H9 (cell line): ENCODE measurements at regions not wholly inside any gene's neighbourhood (a gene's known extent, or its start where the extent isn't known, plus 50 kb on each side); places are given as distances from the start of the nearest gene placed in this dataset.

Experiments used
- DNase-seq: peaks from one replicate; pipeline ENCODE4 v3.0.0-alpha.2; 2017
- H2AFZ ChIP-seq: one replicate; pipeline ENCODE4 v1.6.1; 2013; ENCODE audit warnings: mild to moderate bottlenecking, low read length, control low read depth, moderate library complexity
- H2AK5ac ChIP-seq: 2 replicates; pipeline ENCODE4 v1.6.1; 2013; ENCODE audit warnings: low read length, control low read depth, mixed read lengths; ENCODE audit not compliant: insufficient read length
- H2BK120ac ChIP-seq: one replicate; pipeline ENCODE4 v1.6.1; 2013; ENCODE audit warnings: low read depth, mild to moderate bottlenecking, low read length, control low read depth, inconsistent platforms; ENCODE audit not compliant: poor library complexity, severe bottlenecking
- H2BK12ac ChIP-seq: 2 replicates; pipeline ENCODE4 v1.6.1; 2013; ENCODE audit warnings: low read length, control low read depth, mixed read lengths, low read depth; ENCODE audit not compliant: insufficient read length
- H2BK15ac ChIP-seq: 2 replicates; pipeline ENCODE4 v1.6.1; 2013; ENCODE audit warnings: low read depth, low read length, control low read depth
- H2BK20ac ChIP-seq: one replicate; pipeline ENCODE4 v1.6.1; 2013; ENCODE audit warnings: low read depth, mild to moderate bottlenecking, low read length, control low read depth, inconsistent platforms; ENCODE audit not compliant: poor library complexity, severe bottlenecking
- H2BK5ac ChIP-seq: 2 replicates; pipeline ENCODE4 v1.6.1; 2013; ENCODE audit warnings: low read length, control low read depth, mixed read lengths; ENCODE audit not compliant: insufficient read length
- H3K14ac ChIP-seq: 2 replicates; pipeline ENCODE4 v1.6.1; 2013; ENCODE audit warnings: low read length, control low read depth; ENCODE audit not compliant: insufficient read depth
- H3K18ac ChIP-seq: 2 replicates; pipeline ENCODE4 v1.6.1; 2013; ENCODE audit warnings: low read depth, mild to moderate bottlenecking, mixed read lengths, low read length, control low read depth; ENCODE audit not compliant: insufficient read length
- H3K23ac ChIP-seq: 2 replicates; pipeline ENCODE4 v1.6.1; 2013; ENCODE audit warnings: low read length, control low read depth, mixed read lengths, low read depth; ENCODE audit not compliant: insufficient read length
- H3K23me2 ChIP-seq: 2 replicates; pipeline ENCODE4 v1.6.1; 2013; ENCODE audit warnings: low read depth, mild to moderate bottlenecking, mixed read lengths, low read length, control low read depth; ENCODE audit not compliant: insufficient read length, poor library complexity, severe bottlenecking
- H3K27ac ChIP-seq: 2 replicates; pipeline ENCODE4 v1.5.1; 2013; ENCODE audit warnings: low read length, control low read depth, mixed read lengths, low read depth; ENCODE audit not compliant: insufficient read length
- H3K27me3 ChIP-seq: 2 replicates; pipeline ENCODE4 v1.6.1; 2013; ENCODE audit warnings: low read length, control low read depth, inconsistent platforms; ENCODE audit not compliant: insufficient read depth
- H3K4ac ChIP-seq: 2 replicates; pipeline ENCODE4 v1.6.1; 2013; ENCODE audit warnings: low read depth, mild to moderate bottlenecking, control low read depth, inconsistent platforms, low read length, moderate library complexity
- H3K4me1 ChIP-seq: 2 replicates; pipeline ENCODE4 v1.6.1; 2013; ENCODE audit warnings: low read length, control low read depth, inconsistent platforms; ENCODE audit not compliant: insufficient read depth
- H3K4me2 ChIP-seq: 2 replicates; pipeline ENCODE4 v1.6.1; 2013; ENCODE audit warnings: low read length, control low read depth, mixed read lengths; ENCODE audit not compliant: insufficient read length, insufficient read depth
- H3K56ac ChIP-seq: 2 replicates; pipeline ENCODE4 v1.6.1; 2013; ENCODE audit warnings: low read depth, mild to moderate bottlenecking, mixed read lengths, low read length, control low read depth; ENCODE audit not compliant: insufficient read length
- H3K79me1 ChIP-seq: 2 replicates; pipeline ENCODE4 v1.6.1; 2013; ENCODE audit warnings: low read depth, mild to moderate bottlenecking, moderate library complexity, low read length, control low read depth, inconsistent platforms; ENCODE audit not compliant: insufficient read depth, poor library complexity, severe bottlenecking
- H3K79me2 ChIP-seq: 2 replicates; pipeline ENCODE4 v1.6.1; 2013; ENCODE audit warnings: low read length, control low read depth, inconsistent platforms; ENCODE audit not compliant: insufficient read depth
- H3K9ac ChIP-seq: 2 replicates; pipeline ENCODE4 v1.6.1; 2013; ENCODE audit warnings: low read length, control low read depth, mixed read lengths; ENCODE audit not compliant: insufficient read length; ENCODE audit errors: extremely low read depth
- H3K9me3 ChIP-seq: one replicate; pipeline ENCODE4 v1.6.1; 2013; ENCODE audit warnings: low read depth, low read length, inconsistent platforms; ENCODE audit not compliant: control insufficient read depth
- H3T11ph ChIP-seq: one replicate; pipeline ENCODE4 v1.6.1; 2013; ENCODE audit warnings: mild to moderate bottlenecking, low read length, control low read depth, inconsistent platforms
- H4K20me1 ChIP-seq: one replicate; pipeline ENCODE4 v1.6.1; 2013; ENCODE audit not compliant: control insufficient read depth, insufficient read length, insufficient read depth
- H4K5ac ChIP-seq: 2 replicates; pipeline ENCODE4 v1.6.1; 2013; ENCODE audit warnings: low read depth, mild to moderate bottlenecking, mixed read lengths, low read length, control low read depth; ENCODE audit not compliant: insufficient read length
- H4K8ac ChIP-seq: replicated peaks from 2 replicates; pipeline ENCODE4 v1.6.1; 2013; ENCODE audit warnings: low read length, control low read depth, mixed read lengths, low read depth; ENCODE audit not compliant: insufficient read length
- H4K91ac ChIP-seq: 2 replicates; pipeline ENCODE4 v1.6.1; 2013; ENCODE audit warnings: low read depth, mild to moderate bottlenecking, moderate library complexity, mixed read lengths, low read length, control low read depth; ENCODE audit not compliant: insufficient read length
- H3K27ac Mint-ChIP-seq, 3 experiments: 2 replicates in 2 of 3; 3 replicates in 1 of 3; pipeline ENCODE4 v1.8.0; 2020 to 2021; ENCODE audit warnings: mixed read lengths in 3 of 3, mild to moderate bottlenecking in 1 of 3, moderate library complexity in 1 of 3
- H3K27me3 Mint-ChIP-seq: 2 replicates; pipeline ENCODE4 v1.8.0; 2021; ENCODE audit warnings: low read depth, mild to moderate bottlenecking, moderate library complexity, mixed read lengths
- H3K36me3 Mint-ChIP-seq, 3 experiments: 2 replicates in 2 of 3; 3 replicates in 1 of 3; pipeline ENCODE4 v1.8.0; 2020 to 2021; ENCODE audit warnings: low read depth in 3 of 3, mixed read lengths in 3 of 3; ENCODE audit not compliant: insufficient read depth in 1 of 3
- H3K4me1 Mint-ChIP-seq, 2 experiments: 2 replicates each; pipeline ENCODE4 v1.8.0; 2020; ENCODE audit warnings: mixed read lengths in 2 of 2
- H3K4me3 Mint-ChIP-seq, 2 experiments: 2 replicates in 1 of 2; 3 replicates in 1 of 2; pipeline ENCODE4 v1.8.0; 2020 to 2021; ENCODE audit warnings: mild to moderate bottlenecking in 2 of 2, mixed read lengths in 2 of 2, moderate library complexity in 1 of 2
- H3K9me3 Mint-ChIP-seq, 2 experiments: 2 replicates in 1 of 2; 3 replicates in 1 of 2; pipeline ENCODE4 v1.8.0; 2020; ENCODE audit warnings: mild to moderate bottlenecking in 2 of 2, mixed read lengths in 2 of 2, moderate library complexity in 1 of 2
- WGBS: extraction: QIAGEN DNeasy Blood & Tissue Kit; methylation state at CpG from one replicate; pipeline ENCODE4 v1.1.7; 2013; ENCODE audit warnings: missing lambda C conversion rate, low lambda C conversion rate, mixed read lengths; ENCODE audit not compliant: insufficient read length; ENCODE audit errors: extremely low coverage; 5-methylcytosine and 5-hydroxymethylcytosine counted together
- TF ChIP-seq, protein P1 (sequence below): fragments of 200-600 bp; sonication (generic); conservative IDR thresholded peaks from 3 replicates; pipeline ENCODE4 v1.8.0; 2021; ENCODE audit warnings: antibody characterized with exemption, mild to moderate bottlenecking

- H3K9ac ChIP-seq: no peak overlapping the region
- H3K79me1 ChIP-seq: no peaks in the 10 kb centered on the region
These were observed 84.1 kb downstream of the SCN11A start for GRCh38 chr3:38967693-38967989.

More at GRCh38 chr3:38967693-38967989, 84.1 kb downstream of the SCN11A start:
- no peak overlapping the region for H3K4me3 Mint-ChIP-seq
- no peaks in the 10 kb centered on the region for H3K9me3 Mint-ChIP-seq
- no peak overlapping the region for H3K27ac Mint-ChIP-seq
- H3K4me1 Mint-ChIP-seq: peaks cover 11 to 14% of the 10 kb centered on the region in 2 experiments
- H4K8ac ChIP-seq: no peak overlapping the region
- no peak overlapping the region for H3K4me2 ChIP-seq
- H3K4ac ChIP-seq: no peak overlapping the region
- H3K23ac ChIP-seq: no peak overlapping the region
- no peak overlapping the region for H2BK120ac ChIP-seq
- no peak overlapping the region for H2BK20ac ChIP-seq
- H2AFZ ChIP-seq: no peak overlapping the region
- no peak overlapping the region for H3K18ac ChIP-seq
- no peak overlapping the region for H3K27ac ChIP-seq
- DNase-seq: no peak
- H4K91ac ChIP-seq: no peak overlapping the region
- H3K9me3 ChIP-seq: no peaks in the 10 kb centered on the region
- no peak overlapping the region for H2BK5ac ChIP-seq
- H3K14ac ChIP-seq: no peak overlapping the region
- H3K27me3 Mint-ChIP-seq: no peaks in the 10 kb centered on the region
- H4K5ac ChIP-seq: no peak overlapping the region
- H2BK12ac ChIP-seq: no peak overlapping the region
- no peak overlapping the region for H3K56ac ChIP-seq
- no peak overlapping the region for H3T11ph ChIP-seq
- no peaks in the 10 kb centered on the region for H3K23me2 ChIP-seq
- H3K36me3 Mint-ChIP-seq: no peaks in the 10 kb centered on the region
- no peaks in the 10 kb centered on the region for H3K79me2 ChIP-seq
- H3K4me1 ChIP-seq: no peaks in the 10 kb centered on the region
- WGBS: no CpG with 5 or more reads among the region's 1 CpG
- no peaks in the 10 kb centered on the region for H3K27me3 ChIP-seq
- H2AK5ac ChIP-seq: no peak overlapping the region
- no peaks in the 10 kb centered on the region for H4K20me1 ChIP-seq
- no peak overlapping the region for H2BK15ac ChIP-seq
- TF ChIP-seq, protein P1, sequence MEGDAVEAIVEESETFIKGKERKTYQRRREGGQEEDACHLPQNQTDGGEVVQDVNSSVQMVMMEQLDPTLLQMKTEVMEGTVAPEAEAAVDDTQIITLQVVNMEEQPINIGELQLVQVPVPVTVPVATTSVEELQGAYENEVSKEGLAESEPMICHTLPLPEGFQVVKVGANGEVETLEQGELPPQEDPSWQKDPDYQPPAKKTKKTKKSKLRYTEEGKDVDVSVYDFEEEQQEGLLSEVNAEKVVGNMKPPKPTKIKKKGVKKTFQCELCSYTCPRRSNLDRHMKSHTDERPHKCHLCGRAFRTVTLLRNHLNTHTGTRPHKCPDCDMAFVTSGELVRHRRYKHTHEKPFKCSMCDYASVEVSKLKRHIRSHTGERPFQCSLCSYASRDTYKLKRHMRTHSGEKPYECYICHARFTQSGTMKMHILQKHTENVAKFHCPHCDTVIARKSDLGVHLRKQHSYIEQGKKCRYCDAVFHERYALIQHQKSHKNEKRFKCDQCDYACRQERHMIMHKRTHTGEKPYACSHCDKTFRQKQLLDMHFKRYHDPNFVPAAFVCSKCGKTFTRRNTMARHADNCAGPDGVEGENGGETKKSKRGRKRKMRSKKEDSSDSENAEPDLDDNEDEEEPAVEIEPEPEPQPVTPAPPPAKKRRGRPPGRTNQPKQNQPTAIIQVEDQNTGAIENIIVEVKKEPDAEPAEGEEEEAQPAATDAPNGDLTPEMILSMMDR: no peak
